Loucy (cell line): ENCODE measurements at regions not wholly inside any gene's neighbourhood (a gene's known extent, or its start where the extent isn't known, plus 50 kb on each side); places are given as distances from the start of the nearest gene placed in this dataset.

Experiments used
- H2AFZ ChIP-seq: fragments of 200-600 bp; sonication (generic); 2 replicates; pipeline ENCODE4 v1.6.0; 2016; ENCODE audit warnings: antibody characterized with exemption, mild to moderate bottlenecking, low read length, moderate library complexity
- H3F3A ChIP-seq: fragments of 200-600 bp; 2 replicates; pipeline ENCODE4 v1.6.0; 2016; ENCODE audit warnings: antibody characterized with exemption, low read depth, mild to moderate bottlenecking
- H3K27me3 ChIP-seq: fragments of 200-600 bp; sonication (generic); 2 replicates; pipeline ENCODE4 v1.6.1; 2014; ENCODE audit warnings: low read length, mild to moderate bottlenecking; ENCODE audit not compliant: insufficient read depth, poor library complexity, severe bottlenecking
- H3K36me3 ChIP-seq: fragments of 200-600 bp; sonication (generic); 2 replicates; pipeline ENCODE4 v1.6.1; 2016; ENCODE audit warnings: low read length; ENCODE audit not compliant: insufficient read depth
- H3K4me1 ChIP-seq: fragments of 200-600 bp; sonication (generic); 2 replicates; pipeline ENCODE4 v1.5.1; 2014; ENCODE audit warnings: low read length, mild to moderate bottlenecking; ENCODE audit not compliant: insufficient read depth, poor library complexity, severe bottlenecking
- H3K4me2 ChIP-seq: fragments of 200-600 bp; sonication (generic); 2 replicates; pipeline ENCODE4 v1.6.0; 2014; ENCODE audit warnings: antibody characterized with exemption, low read length, low read depth, mild to moderate bottlenecking; ENCODE audit not compliant: poor library complexity, severe bottlenecking
- H3K4me3 ChIP-seq: fragments of 200-600 bp; sonication (generic); 2 replicates; pipeline ENCODE4 v1.5.1; 2014; ENCODE audit warnings: low read length, mild to moderate bottlenecking, mixed read lengths; ENCODE audit not compliant: poor library complexity, severe bottlenecking
- H3K79me2 ChIP-seq: fragments of 200-600 bp; sonication (generic); 2 replicates; pipeline ENCODE4 v1.6.1; 2014; ENCODE audit warnings: low read length; ENCODE audit not compliant: insufficient read depth
- H3K9ac ChIP-seq: fragments of 200-600 bp; sonication (generic); 2 replicates; pipeline ENCODE4 v1.6.0; 2014; ENCODE audit warnings: mild to moderate bottlenecking, low read depth, low read length, moderate library complexity; ENCODE audit not compliant: poor library complexity, severe bottlenecking
- H3K9me2 ChIP-seq: fragments of 200-600 bp; sonication (generic); replicated peaks from 2 replicates; pipeline ENCODE4 v1.6.1; 2016; ENCODE audit warnings: low read depth, low read length, mixed read lengths
- H3K9me3 ChIP-seq: fragments of 200-600 bp; sonication (generic); 2 replicates; pipeline ENCODE4 v1.6.1; 2014; ENCODE audit warnings: mild to moderate bottlenecking, antibody characterized with exemption, low read length, low read depth; ENCODE audit not compliant: insufficient read depth
- H4K20me1 ChIP-seq: fragments of 200-600 bp; sonication (generic); 2 replicates; pipeline ENCODE4 v1.6.0; 2014; ENCODE audit warnings: antibody characterized with exemption, low read length, mild to moderate bottlenecking; ENCODE audit not compliant: insufficient read depth, poor library complexity, severe bottlenecking
- CTCF ChIP-seq: fragments of 200-600 bp; sonication (generic); conservative IDR thresholded peaks from 2 replicates; pipeline ENCODE4 v1.5.1; 2014; ENCODE audit warnings: mild to moderate bottlenecking, antibody characterized with exemption, low read length
- EZH2phosphoT487 ChIP-seq: fragments of 200-600 bp; IDR thresholded peaks from 2 replicates; pipeline ENCODE4 v1.6.1; 2018; ENCODE audit warnings: antibody characterized with exemption, mild to moderate bottlenecking, moderate library complexity, borderline replicate concordance

GRCh38 chr2:19764998-19765397, 136.8 kb downstream of the TTC32 start:
- TF ChIP-seq CTCF (no peak), EZH2phosphoT487 (no peak)
- Histone ChIP-seq H3K4me3 (no peak overlapping the region), H3K9me2 (no peaks in the 10 kb centered on the region), H3K4me2 (no peak overlapping the region), H3F3A (no peaks in the 10 kb centered on the region), H3K9me3 (no peaks in the 10 kb centered on the region; the same call in 1 of the 2 replicates), H4K20me1 (no peaks in the 10 kb centered on the region), H3K36me3 (no peaks in the 10 kb centered on the region), H3K27me3 (no peaks in the 10 kb centered on the region), H3K9ac (no peak overlapping the region), H3K79me2 (no peaks in the 10 kb centered on the region), H2AFZ (no peak overlapping the region), H3K4me1 (no peaks in the 10 kb centered on the region)

- Histone ChIP-seq H3K4me3 (no peak overlapping the region), H3K27me3 (no peaks in the 10 kb centered on the region), H3K9me2 (no peaks in the 10 kb centered on the region), H3K4me2 (no peak overlapping the region), H3K9me3 (no peaks in the 10 kb centered on the region; the same call in 1 of the 2 replicates), H4K20me1 (no peaks in the 10 kb centered on the region), H2AFZ (no peak overlapping the region), H3F3A (no peaks in the 10 kb centered on the region), H3K4me1 (no peaks in the 10 kb centered on the region), H3K9ac (no peak overlapping the region), H3K36me3 (no peaks in the 10 kb centered on the region), H3K79me2 (no peaks in the 10 kb centered on the region)
- TF ChIP-seq CTCF = no peak
- TF ChIP-seq EZH2phosphoT487 = no peak
These were observed 138.1 kb downstream of the TTC32 start for GRCh38 chr2:19763731-19764130.

- H3K4me3 ChIP-seq = no peak overlapping the region
- H3K9ac ChIP-seq = no peak overlapping the region
- H3K79me2 ChIP-seq = no peaks in the 10 kb centered on the region
- TF ChIP-seq CTCF = no peak
- no peak for TF ChIP-seq EZH2phosphoT487
- no peaks in the 10 kb centered on the region for H3K36me3 ChIP-seq
- no peaks in the 10 kb centered on the region; the same call in 1 of the 2 replicates for H3K9me3 ChIP-seq
- no peaks in the 10 kb centered on the region for H3K9me2 ChIP-seq
- no peaks in the 10 kb centered on the region for H3F3A ChIP-seq
- H4K20me1 ChIP-seq = no peaks in the 10 kb centered on the region
- no peak overlapping the region for H3K4me2 ChIP-seq
- no peaks in the 10 kb centered on the region for H3K27me3 ChIP-seq
- H2AFZ ChIP-seq = no peak overlapping the region
- no peaks in the 10 kb centered on the region for H3K4me1 ChIP-seq
These were observed 138.7 kb downstream of the TTC32 start for GRCh38 chr2:19762959-19763605.
